ENCODE measurements at regions not wholly inside any gene's neighbourhood (a gene's known extent, or its start where the extent isn't known, plus 50 kb on each side); places are given as distances from the start of the nearest gene placed in this dataset.

- DNase-seq (no peak), FAIRE-seq (no peak)
Measured at GRCh38 chr14:71523630-71524319, 408.5 kb upstream of the RGS6 start.

GRCh38 chr14:71524320-71524982 is 407.8 kb upstream of the RGS6 start:
- DNase-seq, result no peak
- TF ChIP-seq CTCF (IDR thresholded peaks at IDR 0.05; ENCODE audit: borderline replicate concordance, extremely low read depth, insufficient read depth), result no peak
- H3K36me3 ChIP-seq (ENCODE audit: control insufficient read depth in 2 of 3, insufficient read depth in 3 of 3, low read length in 3 of 3), result no peaks in the 10 kb centered on the region
- no peak overlapping the region for H3K27ac ChIP-seq (ENCODE audit: low read depth in 2 of 2, low read length in 2 of 2)
- H3K9ac ChIP-seq (ENCODE audit: low read length in 3 of 3), result no peak overlapping the region
- H3K9me3 ChIP-seq (ENCODE audit: control insufficient read depth in 2 of 3, insufficient read depth in 1 of 3, low read length in 3 of 3), result no peaks in the 10 kb centered on the region
- no peak for FAIRE-seq
- intact Hi-C loops (cut with DNase I), result no loop called here
- no peaks in the 10 kb centered on the region for H3K27me3 ChIP-seq (ENCODE audit: control insufficient read depth, insufficient read depth, low read length)
- H3K4me3 ChIP-seq (ENCODE audit: low read length in 3 of 3), result no peak overlapping the region
- peaks cover 0 to 5% (median 0%) of the 10 kb centered on the region in 3 donors for H3K4me1 ChIP-seq (ENCODE audit: control insufficient read depth in 2 of 3, insufficient read depth in 2 of 3, low read depth in 1 of 3, low read length in 3 of 3)

More at GRCh38 chr14:71523630-71524319, 408.5 kb upstream of the RGS6 start:
- no peak overlapping the region for H3K4me3 ChIP-seq (ENCODE audit: low read length in 3 of 3)
- no peak overlapping the region for H3K27ac ChIP-seq (ENCODE audit: low read depth in 2 of 2, low read length in 2 of 2)
- no peaks in the 10 kb centered on the region for H3K9me3 ChIP-seq (ENCODE audit: control insufficient read depth in 2 of 3, insufficient read depth in 1 of 3, low read length in 3 of 3)
- H3K4me1 ChIP-seq (ENCODE audit: control insufficient read depth in 2 of 3, insufficient read depth in 2 of 3, low read depth in 1 of 3, low read length in 3 of 3), result peaks cover 0 to 5% (median 0%) of the 10 kb centered on the region in 3 donors
- H3K36me3 ChIP-seq (ENCODE audit: control insufficient read depth in 2 of 3, insufficient read depth in 3 of 3, low read length in 3 of 3), result no peaks in the 10 kb centered on the region
- no peak overlapping the region for H3K9ac ChIP-seq (ENCODE audit: low read length in 3 of 3)
- no peaks in the 10 kb centered on the region for H3K27me3 ChIP-seq (ENCODE audit: control insufficient read depth, insufficient read depth, low read length)
- TF ChIP-seq CTCF (IDR thresholded peaks at IDR 0.05; ENCODE audit: borderline replicate concordance, extremely low read depth, insufficient read depth), result no peak
- intact Hi-C loops (cut with DNase I), result no loop called here

GRCh38 chr14:71525663-71526221 is 406.5 kb upstream of the RGS6 start:
- Histone ChIP-seq H3K9me3 (ENCODE audit: control insufficient read depth in 2 of 3, insufficient read depth in 1 of 3, low read length in 3 of 3) (no peaks in the 10 kb centered on the region), H3K9ac (ENCODE audit: low read length in 3 of 3) (no peak overlapping the region), H3K36me3 (ENCODE audit: control insufficient read depth in 2 of 3, insufficient read depth in 3 of 3, low read length in 3 of 3) (no peaks in the 10 kb centered on the region), H3K4me3 (ENCODE audit: low read length in 3 of 3) (no peak overlapping the region), H3K27me3 (ENCODE audit: control insufficient read depth, insufficient read depth, low read length) (no peaks in the 10 kb centered on the region), H3K27ac (ENCODE audit: low read depth in 2 of 2, low read length in 2 of 2) (no peak overlapping the region), H3K4me1 (ENCODE audit: control insufficient read depth in 2 of 3, insufficient read depth in 2 of 3, low read depth in 1 of 3, low read length in 3 of 3) (peaks cover 4 to 5% (median 5%) of the 10 kb centered on the region in 3 donors)
- no peak for DNase-seq
- no peak for TF ChIP-seq CTCF (IDR thresholded peaks at IDR 0.05; ENCODE audit: borderline replicate concordance, extremely low read depth, insufficient read depth)
- no peak for FAIRE-seq
- intact Hi-C loops (cut with DNase I), result no loop called here

All from kidney (tissue), 13 donors.